Left lung (tissue), 4 donors: ENCODE measurements at regions not wholly inside any gene's neighbourhood (a gene's known extent, or its start where the extent isn't known, plus 50 kb on each side); places are given as distances from the start of the nearest gene placed in this dataset.
"Not testable (repeated sequence)": the region's sequence is repeated elsewhere in the genome, so short reads cannot be mapped to it uniquely, and the experiment has no call there.

Experiments used
- ATAC-seq: fragments of 200-7000 bp; cut with Tn5 transposase; one replicate; pipeline ENCODE4 v1.9.1; 2020; ENCODE audit warnings: moderate library complexity
- DNase-seq, 4 donors: peaks; one replicate each; pipeline ENCODE4 v3.0.0-alpha.2; 2013 to 2020
- H3K27ac ChIP-seq, 2 donors: fragments of 200-600 bp; sonication (generic) in 1 of 2; one replicate each; pipeline versions ENCODE4 v1.5.0 to v1.8.0; 2020 to 2021
- H3K27me3 ChIP-seq, 2 donors: fragments of 200-600 bp; sonication (generic) in 1 of 2; one replicate each; pipeline versions ENCODE4 v1.5.0 to v1.8.0; 2020 to 2021
- H3K36me3 ChIP-seq, 2 donors: fragments of 200-600 bp; sonication (generic) in 1 of 2; one replicate each; pipeline versions ENCODE4 v1.5.0 to v1.8.0; 2020 to 2021
- H3K4me1 ChIP-seq, 2 donors: fragments of 200-600 bp; one replicate each; pipeline ENCODE4 v1.8.0; 2021
- H3K4me3 ChIP-seq, 2 donors: fragments of 200-600 bp; sonication (generic) in 1 of 2; one replicate each; pipeline versions ENCODE4 v1.5.0 to v1.8.0; 2020 to 2021; ENCODE audit warnings: mild to moderate bottlenecking in 1 of 2
- H3K9me3 ChIP-seq, 2 donors: fragments of 200-600 bp; sonication (generic) in 1 of 2; one replicate each; pipeline versions ENCODE4 v1.5.0 to v1.8.0; 2020 to 2021
- intact Hi-C, 2 donors: fragments of 100-400 bp; cut with DNase I; formaldehyde crosslinking; loops; one replicate each; pipeline versions ENCODE4 v1.11.2 to v1.14.2; 2022
- TF ChIP-seq, protein P1 (sequence below), 2 donors: fragments of 200-600 bp; sonication (generic) in 1 of 2; IDR thresholded peaks; one replicate each; pipeline versions ENCODE4 v1.5.0 to v1.8.0; 2021; ENCODE audit warnings: antibody characterized with exemption in 2 of 2
- donor health status: DM: no; HTN: yes; CAD: no.
- donor health status: DM: no; HTN: no; CAD: no.

GRCh38 chrX:18034504-18034903 is 173.4 kb upstream of the RAI2 start:
- DNase-seq = no peak
- Histone ChIP-seq H3K4me3 (no peak overlapping the region), H3K36me3 (no peaks in the 10 kb centered on the region), H3K4me1 (no peaks in the 10 kb centered on the region), H3K27ac (no peak overlapping the region), H3K9me3 (no peaks in the 10 kb centered on the region), H3K27me3 (no peaks in the 10 kb centered on the region)
- intact Hi-C loops = no loop called here
- TF ChIP-seq, protein P1, sequence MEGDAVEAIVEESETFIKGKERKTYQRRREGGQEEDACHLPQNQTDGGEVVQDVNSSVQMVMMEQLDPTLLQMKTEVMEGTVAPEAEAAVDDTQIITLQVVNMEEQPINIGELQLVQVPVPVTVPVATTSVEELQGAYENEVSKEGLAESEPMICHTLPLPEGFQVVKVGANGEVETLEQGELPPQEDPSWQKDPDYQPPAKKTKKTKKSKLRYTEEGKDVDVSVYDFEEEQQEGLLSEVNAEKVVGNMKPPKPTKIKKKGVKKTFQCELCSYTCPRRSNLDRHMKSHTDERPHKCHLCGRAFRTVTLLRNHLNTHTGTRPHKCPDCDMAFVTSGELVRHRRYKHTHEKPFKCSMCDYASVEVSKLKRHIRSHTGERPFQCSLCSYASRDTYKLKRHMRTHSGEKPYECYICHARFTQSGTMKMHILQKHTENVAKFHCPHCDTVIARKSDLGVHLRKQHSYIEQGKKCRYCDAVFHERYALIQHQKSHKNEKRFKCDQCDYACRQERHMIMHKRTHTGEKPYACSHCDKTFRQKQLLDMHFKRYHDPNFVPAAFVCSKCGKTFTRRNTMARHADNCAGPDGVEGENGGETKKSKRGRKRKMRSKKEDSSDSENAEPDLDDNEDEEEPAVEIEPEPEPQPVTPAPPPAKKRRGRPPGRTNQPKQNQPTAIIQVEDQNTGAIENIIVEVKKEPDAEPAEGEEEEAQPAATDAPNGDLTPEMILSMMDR (IDR thresholded peaks at IDR 0.05) = no peak
- ATAC-seq = no peak

GRCh38 chrX:18032486-18033221 is 171.6 kb upstream of the RAI2 start:
- H3K4me3 ChIP-seq = no peak overlapping the region
- intact Hi-C loops = no loop called here
- no peak for ATAC-seq
- DNase-seq = no peak
- no peaks in the 10 kb centered on the region for H3K27me3 ChIP-seq
- H3K4me1 ChIP-seq = no peaks in the 10 kb centered on the region
- no peaks in the 10 kb centered on the region for H3K9me3 ChIP-seq
- H3K27ac ChIP-seq = no peak overlapping the region
- no peaks in the 10 kb centered on the region for H3K36me3 ChIP-seq
- TF ChIP-seq, protein P1 (IDR thresholded peaks at IDR 0.05) = no peak

GRCh38 chrX:18031726-18032375 is 170.8 kb upstream of the RAI2 start:
- no peak overlapping the region for H3K4me3 ChIP-seq
- ATAC-seq = no peak
- no peak overlapping the region for H3K27ac ChIP-seq

GRCh38 chrX:18030656-18031055 is 169.6 kb upstream of the RAI2 start:
- H3K9me3 ChIP-seq, H3K4me1 ChIP-seq, H3K27me3 ChIP-seq, DNase-seq, H3K36me3 ChIP-seq, ATAC-seq, intact Hi-C loops, H3K4me3 ChIP-seq, H3K27ac ChIP-seq: not testable (repeated sequence)

More at GRCh38 chrX:18031726-18032375, 170.8 kb upstream of the RAI2 start:
- no peaks in the 10 kb centered on the region for H3K36me3 ChIP-seq
- no peaks in the 10 kb centered on the region for H3K4me1 ChIP-seq
- H3K9me3 ChIP-seq = no peaks in the 10 kb centered on the region
- TF ChIP-seq, protein P1 (IDR thresholded peaks at IDR 0.05) = no peak
- no peaks in the 10 kb centered on the region for H3K27me3 ChIP-seq
- intact Hi-C loops = no loop called here
- no peak for DNase-seq

- ATAC-seq = no peak
- TF ChIP-seq, protein P1 (IDR thresholded peaks at IDR 0.05) = no peak
- H3K4me1 ChIP-seq = no peaks in the 10 kb centered on the region
- intact Hi-C loops = no loop called here
- H3K36me3 ChIP-seq = no peaks in the 10 kb centered on the region
- no peaks in the 10 kb centered on the region for H3K27me3 ChIP-seq
- no peak overlapping the region for H3K27ac ChIP-seq
- H3K9me3 ChIP-seq = no peaks in the 10 kb centered on the region
- H3K4me3 ChIP-seq = no peak overlapping the region
- no peak for DNase-seq
Measured at GRCh38 chrX:18026166-18026565, 165.1 kb upstream of the RAI2 start.
